NB4 (cell line): ENCODE measurements at regions not wholly inside any gene's neighbourhood (a gene's known extent, or its start where the extent isn't known, plus 50 kb on each side); places are given as distances from the start of the nearest gene placed in this dataset.

Experiments used
- CTCF ChIP-seq: IDR thresholded peaks from one replicate; pipeline ENCODE4 v1.5.1; 2012; ENCODE audit warnings: low read depth, low read length
- MYC ChIP-seq: IDR thresholded peaks from 2 replicates; pipeline ENCODE4 v1.6.1; 2011; ENCODE audit warnings: low read depth, low read length
- TF ChIP-seq, protein P1 (sequence below): IDR thresholded peaks from 2 replicates; pipeline ENCODE4 v1.6.1; 2011; ENCODE audit warnings: low read depth, low read length

- TF ChIP-seq CTCF (no peak), MYC (no peak)
- TF ChIP-seq, protein P1, sequence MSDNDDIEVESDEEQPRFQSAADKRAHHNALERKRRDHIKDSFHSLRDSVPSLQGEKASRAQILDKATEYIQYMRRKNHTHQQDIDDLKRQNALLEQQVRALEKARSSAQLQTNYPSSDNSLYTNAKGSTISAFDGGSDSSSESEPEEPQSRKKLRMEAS, result no peak
Measured at GRCh38 chr20:52890130-52890529, 82.0 kb upstream of the TSHZ2 start.
